GM18867 (cell line): ENCODE measurements at regions not wholly inside any gene's neighbourhood (a gene's known extent, or its start where the extent isn't known, plus 50 kb on each side); places are given as distances from the start of the nearest gene placed in this dataset.
A peak's percentile ranks its signal among the peaks of the same experiment; 100 is the strongest.

ENCODE experiments used
- ATAC-seq: cut with Tn5 transposase; IDR thresholded peaks from one replicate; pipeline ENCODE4 v1.9.1; 2021; ENCODE audit warnings: mild to moderate bottlenecking, moderate library complexity; ENCODE audit not compliant: unreplicated experiment

GRCh38 chr5:60346393-60346792, 353.6 kb downstream of the DEPDC1B start:
- ATAC-seq = no peak

GRCh38 chr5:60343102-60343501, 356.9 kb downstream of the DEPDC1B start:
- no peak for ATAC-seq

GRCh38 chr5:60340965-60341471, 358.9 kb downstream of the DEPDC1B start:
- peak; percentile 57 for ATAC-seq

GRCh38 chr5:60340326-60340725, 359.6 kb downstream of the DEPDC1B start:
- no peak for ATAC-seq

GRCh38 chr5:60339691-60340201, 360.2 kb downstream of the DEPDC1B start:
- ATAC-seq = no peak

- ATAC-seq = no peak
These were observed 361.1 kb downstream of the DEPDC1B start for GRCh38 chr5:60338846-60339245.

GRCh38 chr5:60336491-60336890, 363.5 kb downstream of the DEPDC1B start:
- ATAC-seq = no peak

GRCh38 chr5:60335913-60336312, 364.1 kb downstream of the DEPDC1B start:
- ATAC-seq = no peak

GRCh38 chr5:60334281-60334713, 365.7 kb downstream of the DEPDC1B start:
- no peak for ATAC-seq

- peak; percentile 20 for ATAC-seq
These were observed 366.9 kb downstream of the DEPDC1B start for GRCh38 chr5:60333005-60333571.

GRCh38 chr5:60332244-60333004, 367.5 kb downstream of the DEPDC1B start:
- ATAC-seq = peak; percentile 67

GRCh38 chr5:60330236-60330635, 369.7 kb downstream of the DEPDC1B start:
- ATAC-seq = no peak

GRCh38 chr5:60325870-60326269, 374.1 kb downstream of the DEPDC1B start:
- no peak for ATAC-seq

GRCh38 chr5:60323596-60323995, 376.4 kb downstream of the DEPDC1B start:
- no peak for ATAC-seq

- ATAC-seq = peak; percentile 44
These were observed 387.9 kb downstream of the DEPDC1B start for GRCh38 chr5:60312098-60312497.

- ATAC-seq = no peak
These were observed 400.0 kb downstream of the DEPDC1B start for GRCh38 chr5:60299944-60300343.

- no peak for ATAC-seq
These were observed 402.3 kb downstream of the DEPDC1B start for GRCh38 chr5:60297658-60298057.

- ATAC-seq = peak; percentile 79
These were observed 401.9 kb upstream of the PDE4D start for GRCh38 chr5:60295423-60295822.

- no peak for ATAC-seq
These were observed 400.0 kb upstream of the PDE4D start for GRCh38 chr5:60293518-60293917.

- ATAC-seq = peak; percentile 96
These were observed 393.7 kb upstream of the PDE4D start for GRCh38 chr5:60287174-60287771.

- no peak for ATAC-seq
These were observed 392.4 kb upstream of the PDE4D start for GRCh38 chr5:60285910-60286309.

GRCh38 chr5:60280943-60281342, 387.4 kb upstream of the PDE4D start:
- no peak for ATAC-seq
